WERI-Rb-1 (cell line): ENCODE measurements at regions not wholly inside any gene's neighbourhood (a gene's known extent, or its start where the extent isn't known, plus 50 kb on each side); places are given as distances from the start of the nearest gene placed in this dataset.

Source experiments
- DNase-seq: peaks from one replicate; pipeline ENCODE4 v3.0.0-alpha.2; 2020
- H3K27ac ChIP-seq: fragments of 250-450 bp; sonication (Bioruptor Pico); 2 replicates; pipeline ENCODE4 v1.5.1; 2020; ENCODE audit warnings: mild to moderate bottlenecking, moderate library complexity
- H3K27me3 ChIP-seq: fragments of 250-450 bp; sonication (Bioruptor Pico); 2 replicates; pipeline ENCODE4 v1.5.1; 2021; ENCODE audit warnings: mild to moderate bottlenecking, low read depth, moderate library complexity; ENCODE audit not compliant: insufficient read depth, severe bottlenecking
- H3K36me3 ChIP-seq: fragments of 250-450 bp; sonication (Bioruptor Pico); 2 replicates; pipeline ENCODE4 v1.5.1; 2020; ENCODE audit warnings: mild to moderate bottlenecking, moderate library complexity
- H3K4me3 ChIP-seq: 2 replicates; pipeline ENCODE4 v1.5.1; 2011; ENCODE audit warnings: low read depth, mild to moderate bottlenecking, control low read depth, low read length
- H3K9me3 ChIP-seq: fragments of 250-450 bp; sonication (Bioruptor Pico); 2 replicates; pipeline ENCODE4 v1.5.1; 2021; ENCODE audit warnings: mild to moderate bottlenecking, moderate library complexity; ENCODE audit not compliant: severe bottlenecking
- CTCF ChIP-seq: IDR thresholded peaks from 2 replicates; pipeline ENCODE4 v1.5.1; 2011; ENCODE audit warnings: low read depth, mild to moderate bottlenecking, control low read depth, inconsistent platforms, low read length

DNA sequence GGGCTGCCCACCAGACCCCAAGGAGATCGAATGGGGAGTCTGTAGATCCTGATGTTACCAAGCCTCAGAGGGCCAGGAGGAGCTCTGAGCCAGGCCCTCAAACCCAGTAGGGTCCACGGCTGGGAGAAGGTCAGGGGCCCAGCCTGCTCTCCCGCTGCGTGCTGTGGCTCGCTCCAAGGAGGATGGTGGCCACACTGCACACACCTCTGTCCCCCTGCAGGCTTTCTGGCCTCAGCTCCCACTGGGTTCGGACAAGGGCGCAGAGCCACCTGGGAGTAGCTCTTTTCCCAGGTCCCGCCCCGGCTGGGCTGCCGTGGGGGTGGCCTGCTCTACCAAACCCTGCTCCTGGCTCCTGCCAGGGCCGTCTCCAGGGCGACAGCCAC is 175.8 kb downstream of the ZNF248 start:
- DNase-seq, result no peak
- H3K4me3 ChIP-seq, result no peak overlapping the region
- H3K9me3 ChIP-seq, result no peaks in the 10 kb centered on the region

GRCh38 chr10:37680716-37681616 is 176.4 kb downstream of the ZNF248 start:
- DNase-seq, result no peak
- no peak overlapping the region for H3K27ac ChIP-seq
- no peak for TF ChIP-seq CTCF
- H3K4me3 ChIP-seq, result no peak overlapping the region
- H3K27me3 ChIP-seq, result no peaks in the 10 kb centered on the region
- no peaks in the 10 kb centered on the region for H3K36me3 ChIP-seq
- H3K9me3 ChIP-seq, result no peaks in the 10 kb centered on the region

More for the DNA sequence above, 175.8 kb downstream of the ZNF248 start:
- TF ChIP-seq CTCF, result no peak
- Histone ChIP-seq H3K27ac (no peak overlapping the region), H3K27me3 (no peaks in the 10 kb centered on the region), H3K36me3 (no peaks in the 10 kb centered on the region)

DNA sequence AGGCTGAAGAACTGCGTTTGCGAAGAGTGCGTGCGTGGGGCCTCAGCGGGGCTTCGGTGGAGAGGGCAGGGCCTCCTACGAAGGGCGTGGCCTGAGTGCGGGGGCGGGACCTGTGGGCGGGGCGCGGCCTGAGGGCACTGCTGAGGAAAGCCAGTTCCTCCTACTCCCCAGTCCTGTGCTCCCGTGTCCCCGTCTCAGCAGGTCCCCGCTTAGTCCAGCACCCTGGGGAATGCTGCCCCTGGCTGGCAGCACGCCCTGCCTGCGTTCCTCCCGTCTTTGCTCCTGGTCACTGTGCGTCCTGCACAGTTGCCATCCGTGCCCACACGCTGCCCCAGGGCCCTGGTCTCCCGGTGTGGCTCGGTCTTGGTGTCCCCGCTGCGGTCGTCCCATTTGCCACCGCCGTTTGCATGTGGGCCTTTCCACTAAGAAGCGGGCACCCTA is 177.1 kb downstream of the ZNF248 start:
- no peak for TF ChIP-seq CTCF
- Histone ChIP-seq H3K27me3 (no peaks in the 10 kb centered on the region), H3K4me3 (no peak overlapping the region), H3K36me3 (no peaks in the 10 kb centered on the region), H3K27ac (no peak overlapping the region), H3K9me3 (no peaks in the 10 kb centered on the region)
- DNase-seq, result no peak

- H3K27me3 ChIP-seq, result no peaks in the 10 kb centered on the region
- no peak for DNase-seq
- H3K4me3 ChIP-seq, result no peak overlapping the region
- no peak for TF ChIP-seq CTCF
- H3K27ac ChIP-seq, result no peak overlapping the region
- no peaks in the 10 kb centered on the region for H3K9me3 ChIP-seq
- no peaks in the 10 kb centered on the region for H3K36me3 ChIP-seq
Measured at GRCh38 chr10:37679465-37679864, 177.9 kb downstream of the ZNF248 start.

GRCh38 chr10:37675449-37675848 is 182.0 kb downstream of the ZNF248 start:
- Histone ChIP-seq H3K27me3 (no peaks in the 10 kb centered on the region), H3K9me3 (no peaks in the 10 kb centered on the region), H3K27ac (no peak overlapping the region), H3K36me3 (no peaks in the 10 kb centered on the region), H3K4me3 (no peak overlapping the region)
- DNase-seq, result no peak
- TF ChIP-seq CTCF, result no peak
